Hepatocyte (in vitro differentiated cells): ENCODE measurements at regions not wholly inside any gene's neighbourhood (a gene's known extent, or its start where the extent isn't known, plus 50 kb on each side); places are given as distances from the start of the nearest gene placed in this dataset. TPM values are rescaled to one million over a fixed set of nuclear protein-coding genes. Genes with fewer than 3 reads are reported as not detected.

Experiments
- DNase-seq: peaks from one replicate; pipeline ENCODE4 v3.0.0-alpha.2; 2016; ENCODE audit warnings: low spot score
- H2AFZ ChIP-seq: fragments of 200-600 bp; sonication (generic); 2 replicates; pipeline ENCODE4 v1.6.0; 2016; ENCODE audit warnings: antibody characterized with exemption, mild to moderate bottlenecking
- H3K27ac ChIP-seq: fragments of 200-600 bp; sonication (generic); 2 replicates; pipeline ENCODE4 v1.5.1; 2016; ENCODE audit warnings: mild to moderate bottlenecking
- H3K27me3 ChIP-seq: fragments of 200-600 bp; sonication (generic); 2 replicates; pipeline ENCODE4 v1.6.1; 2016
- H3K36me3 ChIP-seq: fragments of 200-600 bp; sonication (generic); replicated peaks from 2 replicates; pipeline ENCODE4 v1.5.1; 2016; ENCODE audit warnings: low read depth; ENCODE audit not compliant: insufficient read depth
- H3K4me1 ChIP-seq: fragments of 200-600 bp; sonication (generic); 2 replicates; pipeline ENCODE4 v1.5.1; 2016; ENCODE audit warnings: mild to moderate bottlenecking, moderate library complexity; ENCODE audit not compliant: insufficient read depth
- H3K4me2 ChIP-seq: fragments of 200-600 bp; sonication (generic); 2 replicates; pipeline ENCODE4 v1.6.0; 2016
- H3K4me3 ChIP-seq: fragments of 200-600 bp; sonication (generic); 2 replicates; pipeline ENCODE4 v1.5.1; 2016; ENCODE audit warnings: mild to moderate bottlenecking
- H3K79me2 ChIP-seq: fragments of 200-600 bp; sonication (generic); 2 replicates; pipeline ENCODE4 v1.6.0; 2017; ENCODE audit warnings: mild to moderate bottlenecking
- H3K9me2 ChIP-seq: fragments of 200-600 bp; sonication (generic); replicated peaks from 2 replicates; pipeline ENCODE4 v1.6.0; 2017; ENCODE audit warnings: mild to moderate bottlenecking; ENCODE audit not compliant: insufficient read depth
- H3K9me3 ChIP-seq: fragments of 200-600 bp; sonication (generic); 2 replicates; pipeline ENCODE4 v1.5.1; 2016; ENCODE audit warnings: low read depth, mild to moderate bottlenecking
- H4K20me1 ChIP-seq: fragments of 200-600 bp; sonication (generic); 2 replicates; pipeline ENCODE4 v1.6.0; 2016; ENCODE audit warnings: mild to moderate bottlenecking; ENCODE audit not compliant: insufficient read depth, poor library complexity, severe bottlenecking
- EZH2 ChIP-seq: fragments of 200-600 bp; sonication (generic); IDR thresholded peaks from 2 replicates; pipeline ENCODE4 v1.6.1; 2016; ENCODE audit warnings: antibody characterized with exemption, mild to moderate bottlenecking, borderline replicate concordance
- EZH2phosphoT487 ChIP-seq: fragments of 200-600 bp; sonication (generic); IDR thresholded peaks from one replicate; pipeline ENCODE4 v1.6.1; 2018; ENCODE audit warnings: antibody characterized with exemption, mild to moderate bottlenecking, low read depth, moderate library complexity; ENCODE audit not compliant: unreplicated experiment, severe bottlenecking
- WGBS: methylation state at CpG from one replicate; pipeline ENCODE4 v1.1.6; 2016; ENCODE audit warnings: low lambda C conversion rate; ENCODE audit errors: missing lambda C conversion rate; 5-methylcytosine and 5-hydroxymethylcytosine counted together
- small RNA-seq: library from RNA; depleted of rRNA; stranded (forward); fragments of <200 nt; gene quantifications from one replicate; pipeline ENCODE3, GENCODE V24; 2014
- TF ChIP-seq, protein P1 (sequence below): fragments of 200-600 bp; sonication (generic); IDR thresholded peaks from 2 replicates; pipeline ENCODE4 v1.5.1; 2016; ENCODE audit warnings: antibody characterized with exemption, mild to moderate bottlenecking; ENCODE audit not compliant: poor library complexity

DNA sequence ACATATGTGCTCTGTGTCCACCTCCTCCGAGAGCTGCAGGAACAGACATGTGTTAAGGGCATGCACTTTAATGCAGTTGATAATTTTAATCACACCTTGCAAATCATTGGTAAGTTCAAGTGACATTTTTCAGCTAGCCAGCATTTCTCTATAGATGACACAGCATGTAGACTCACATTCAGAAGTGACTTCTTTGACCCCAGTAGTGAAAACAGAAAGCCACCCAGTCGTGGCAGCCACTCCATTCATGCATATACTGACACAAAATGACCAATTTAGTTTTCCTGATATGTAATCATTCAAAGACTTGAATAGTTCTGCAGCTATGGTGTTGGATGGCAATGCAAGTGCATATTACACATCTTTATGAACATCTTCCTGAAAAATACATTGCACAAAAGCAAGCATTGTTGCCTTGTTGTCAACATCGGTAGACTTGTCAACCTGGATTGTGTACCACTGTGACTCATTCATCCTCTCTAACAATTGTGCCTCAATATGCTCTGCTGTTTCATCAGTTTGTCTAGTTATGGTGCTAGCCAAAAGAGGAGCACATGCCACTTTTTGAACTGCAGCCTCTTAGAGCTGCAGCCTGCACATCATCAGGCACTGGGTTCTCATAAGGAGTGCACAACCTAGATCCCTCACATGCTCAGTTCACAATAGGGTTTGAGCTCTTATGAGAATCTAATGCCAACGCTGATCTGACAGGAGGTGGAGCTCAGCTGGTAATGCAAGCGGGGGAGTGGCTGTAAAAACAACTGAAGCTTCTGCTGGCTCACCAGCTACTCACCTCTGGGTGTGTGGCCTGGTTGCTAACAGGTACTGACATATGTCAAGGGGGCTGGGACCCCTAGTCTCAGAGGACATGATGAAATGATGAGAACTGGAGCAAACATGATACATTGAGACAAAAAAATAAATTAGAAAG lies 622.0 kb downstream of the PYDC2 start:
- H3K4me2 ChIP-seq: no peak overlapping the region
- H3K4me3 ChIP-seq: no peak overlapping the region
- 63% methylated on average over 5 of the region's 5 CpGs for WGBS
- H2AFZ ChIP-seq: no peak overlapping the region
- H3K27me3 ChIP-seq: no peaks in the 10 kb centered on the region
- H3K4me1 ChIP-seq: no peaks in the 10 kb centered on the region
- H3K27ac ChIP-seq: no peak overlapping the region
- no peak for DNase-seq
- H3K36me3 ChIP-seq: no peaks in the 10 kb centered on the region
- H3K9me3 ChIP-seq: no peaks in the 10 kb centered on the region
- no peaks in the 10 kb centered on the region for H4K20me1 ChIP-seq
- no peaks in the 10 kb centered on the region for H3K9me2 ChIP-seq
- TF ChIP-seq, protein P1, sequence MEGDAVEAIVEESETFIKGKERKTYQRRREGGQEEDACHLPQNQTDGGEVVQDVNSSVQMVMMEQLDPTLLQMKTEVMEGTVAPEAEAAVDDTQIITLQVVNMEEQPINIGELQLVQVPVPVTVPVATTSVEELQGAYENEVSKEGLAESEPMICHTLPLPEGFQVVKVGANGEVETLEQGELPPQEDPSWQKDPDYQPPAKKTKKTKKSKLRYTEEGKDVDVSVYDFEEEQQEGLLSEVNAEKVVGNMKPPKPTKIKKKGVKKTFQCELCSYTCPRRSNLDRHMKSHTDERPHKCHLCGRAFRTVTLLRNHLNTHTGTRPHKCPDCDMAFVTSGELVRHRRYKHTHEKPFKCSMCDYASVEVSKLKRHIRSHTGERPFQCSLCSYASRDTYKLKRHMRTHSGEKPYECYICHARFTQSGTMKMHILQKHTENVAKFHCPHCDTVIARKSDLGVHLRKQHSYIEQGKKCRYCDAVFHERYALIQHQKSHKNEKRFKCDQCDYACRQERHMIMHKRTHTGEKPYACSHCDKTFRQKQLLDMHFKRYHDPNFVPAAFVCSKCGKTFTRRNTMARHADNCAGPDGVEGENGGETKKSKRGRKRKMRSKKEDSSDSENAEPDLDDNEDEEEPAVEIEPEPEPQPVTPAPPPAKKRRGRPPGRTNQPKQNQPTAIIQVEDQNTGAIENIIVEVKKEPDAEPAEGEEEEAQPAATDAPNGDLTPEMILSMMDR: no peak
- no peak for TF ChIP-seq EZH2phosphoT487
- no peak for TF ChIP-seq EZH2
- H3K79me2 ChIP-seq: no peaks in the 10 kb centered on the region

Small RNA genes in the stretch of these regions (small RNA-seq; reads per million reads assigned to genes)
- gene RF00019: not detected
